Skin epidermis (tissue), 12 donors: ENCODE measurements at regions not wholly inside any gene's neighbourhood (a gene's known extent, or its start where the extent isn't known, plus 50 kb on each side); places are given as distances from the start of the nearest gene placed in this dataset.

Experiments used
- H3K27ac ChIP-seq, 21 experiments: fragments of 200-600 bp; sonication (generic) in 11 of 21; one replicate each; pipeline ENCODE4 v1.5.0; 2020; ENCODE audit warnings: mild to moderate bottlenecking in 3 of 21, inconsistent platforms in 2 of 21, moderate library complexity in 2 of 21
- H3K4me3 ChIP-seq, 7 experiments: fragments of 200-600 bp; sonication (generic) in 2 of 7; one replicate each; pipeline ENCODE4 v1.5.0; 2020; ENCODE audit warnings: inconsistent platforms in 2 of 7, mild to moderate bottlenecking in 2 of 7, moderate library complexity in 1 of 7

DNA sequence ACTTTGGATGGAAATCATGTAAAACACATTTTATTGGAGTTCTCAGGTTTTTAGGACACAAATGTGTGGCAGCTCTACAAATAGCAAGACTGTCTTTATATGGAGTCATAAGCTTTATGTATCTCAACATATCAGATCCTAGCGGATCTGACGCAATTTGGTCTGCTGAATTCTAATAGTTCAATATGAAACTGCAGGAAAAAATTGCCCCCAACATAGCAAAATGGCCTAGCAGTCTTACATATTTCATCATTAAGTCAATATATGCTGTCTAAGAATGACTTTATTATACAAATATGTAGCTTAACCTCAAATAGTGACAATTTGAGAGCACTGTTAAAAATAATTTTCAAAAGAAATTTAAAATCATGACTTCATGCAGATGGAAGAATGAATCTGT, 244.3 kb downstream of the TAF11L14 start:
- no peak overlapping the region for H3K27ac ChIP-seq
- no peak overlapping the region for H3K4me3 ChIP-seq

- Histone ChIP-seq H3K27ac (no peak overlapping the region), H3K4me3 (no peak overlapping the region)
These were observed 245.0 kb downstream of the TAF11L14 start for GRCh38 chr5:17879276-17879675.

- H3K27ac ChIP-seq: no peak overlapping the region
- no peak overlapping the region for H3K4me3 ChIP-seq
These were observed 246.6 kb downstream of the TAF11L14 start for GRCh38 chr5:17880869-17881268.

- Histone ChIP-seq H3K4me3 (no peak overlapping the region), H3K27ac (no peak overlapping the region)
These were observed 248.7 kb downstream of the TAF11L14 start for GRCh38 chr5:17882760-17883488.

GRCh38 chr5:17888155-17888554, 253.9 kb downstream of the TAF11L14 start:
- Histone ChIP-seq H3K4me3 (no peak overlapping the region), H3K27ac (no peak overlapping the region)

- Histone ChIP-seq H3K4me3 (no peak overlapping the region), H3K27ac (no peak overlapping the region)
These were observed 256.2 kb downstream of the TAF11L14 start for GRCh38 chr5:17890501-17890900.

- no peak overlapping the region for H3K27ac ChIP-seq
These were observed 257.6 kb downstream of the TAF11L14 start for GRCh38 chr5:17891881-17892280.

GRCh38 chr5:17893026-17893635, 258.9 kb downstream of the TAF11L14 start:
- H3K4me3 ChIP-seq: no peak overlapping the region
- H3K27ac ChIP-seq: no peak overlapping the region

More at GRCh38 chr5:17891881-17892280, 257.6 kb downstream of the TAF11L14 start:
- H3K4me3 ChIP-seq: no peak overlapping the region

GRCh38 chr5:17895288-17896033, 261.2 kb downstream of the TAF11L14 start:
- peak overlapping the region in 4 of 21 experiments; percentile 15 to 50 (median 40) for H3K27ac ChIP-seq
- no peak overlapping the region for H3K4me3 ChIP-seq

DNA sequence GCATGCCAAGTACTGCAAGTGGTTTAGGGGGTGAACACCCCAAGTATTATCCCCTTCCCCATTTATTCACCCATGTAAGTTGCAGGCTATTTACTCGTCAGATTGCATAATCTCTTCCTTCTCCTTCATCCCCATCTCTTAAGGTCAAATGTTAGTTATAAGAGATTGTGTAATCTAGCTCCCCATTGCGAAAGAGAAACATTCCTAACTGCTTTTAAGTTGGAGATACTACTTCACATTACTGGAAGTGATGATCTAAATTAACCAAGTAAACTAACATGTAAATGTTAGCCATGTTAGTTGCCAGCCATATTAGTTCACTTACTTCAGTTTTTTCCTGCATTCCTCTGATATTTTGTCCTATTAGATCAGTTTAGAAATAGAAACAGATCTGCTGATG, 262.3 kb downstream of the TAF11L14 start:
- Histone ChIP-seq H3K4me3 (no peak overlapping the region), H3K27ac (peak overlapping the region in 6 of 21 experiments; percentile 15 to 66 (median 45))

DNA sequence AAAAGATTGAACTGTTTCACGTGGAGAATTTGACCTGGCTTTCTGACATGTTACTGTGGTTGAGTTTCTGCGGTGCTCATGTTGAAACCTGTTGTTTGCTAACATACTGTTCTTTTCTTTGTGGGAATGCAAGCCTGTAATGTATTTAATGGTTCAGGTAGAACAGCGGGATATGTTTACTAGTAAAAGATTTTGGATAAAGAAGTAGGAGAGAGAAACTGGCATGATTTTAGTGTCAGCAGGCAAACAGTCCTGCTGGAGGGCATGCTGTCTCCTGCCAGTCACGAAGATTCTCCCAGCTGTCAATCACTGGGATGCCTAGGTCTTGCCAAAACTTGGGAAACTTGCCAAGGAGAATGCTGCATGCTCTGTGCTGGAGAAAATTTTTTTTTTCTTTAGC, 263.5 kb downstream of the TAF11L14 start:
- Histone ChIP-seq H3K4me3 (no peak overlapping the region), H3K27ac (peak overlapping the region in 1 of 21 experiments; percentile 13)

- Histone ChIP-seq H3K27ac (no peak overlapping the region), H3K4me3 (no peak overlapping the region)
These were observed 264.5 kb downstream of the TAF11L14 start for GRCh38 chr5:17898766-17899165.

DNA sequence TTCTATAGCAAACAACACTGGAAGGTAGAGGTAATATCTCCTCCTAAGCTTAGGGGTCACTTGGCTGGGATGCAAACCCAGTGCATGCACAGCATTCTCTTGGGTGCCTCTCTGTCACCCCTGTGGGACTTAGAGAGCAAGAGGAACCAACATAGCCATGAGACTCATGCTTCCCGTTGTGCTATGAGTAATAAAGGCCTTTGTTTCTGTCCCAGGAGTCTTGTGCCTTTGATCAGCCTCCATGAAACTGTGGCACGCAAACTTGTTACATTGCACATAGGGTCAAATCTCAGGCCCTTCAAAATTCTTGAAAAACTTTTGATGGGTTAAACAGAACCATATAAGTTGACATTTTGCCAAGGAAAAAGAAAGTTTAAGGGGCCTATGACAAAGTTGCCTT, 272.8 kb downstream of the TAF11L14 start:
- Histone ChIP-seq H3K4me3 (no peak overlapping the region), H3K27ac (no peak overlapping the region)

GRCh38 chr5:17910318-17910717, 276.1 kb downstream of the TAF11L14 start:
- Histone ChIP-seq H3K27ac (no peak overlapping the region), H3K4me3 (no peak overlapping the region)

DNA sequence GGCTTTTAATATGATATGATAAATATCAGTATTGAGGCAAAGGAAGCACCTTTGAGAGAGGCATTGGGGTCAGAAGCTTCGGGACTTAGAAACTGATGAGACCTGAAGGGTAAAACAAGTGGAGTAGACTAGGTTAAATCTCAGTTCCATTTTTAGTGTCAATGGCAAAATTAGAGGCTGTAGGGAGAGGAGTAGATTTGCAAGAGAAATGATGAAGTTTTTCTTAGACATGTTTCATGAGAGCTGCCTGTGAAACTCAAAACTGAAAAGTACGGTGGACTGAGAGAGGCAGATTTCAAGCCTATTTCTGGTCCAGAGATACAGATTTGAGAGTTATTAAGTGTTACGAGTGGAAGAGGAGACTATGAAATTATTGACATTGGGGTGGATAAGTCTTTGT, 278.5 kb downstream of the TAF11L14 start:
- no peak overlapping the region for H3K4me3 ChIP-seq
- no peak overlapping the region for H3K27ac ChIP-seq

- Histone ChIP-seq H3K4me3 (no peak overlapping the region), H3K27ac (no peak overlapping the region)
These were observed 282.2 kb downstream of the TAF11L14 start for GRCh38 chr5:17916446-17916845.

DNA sequence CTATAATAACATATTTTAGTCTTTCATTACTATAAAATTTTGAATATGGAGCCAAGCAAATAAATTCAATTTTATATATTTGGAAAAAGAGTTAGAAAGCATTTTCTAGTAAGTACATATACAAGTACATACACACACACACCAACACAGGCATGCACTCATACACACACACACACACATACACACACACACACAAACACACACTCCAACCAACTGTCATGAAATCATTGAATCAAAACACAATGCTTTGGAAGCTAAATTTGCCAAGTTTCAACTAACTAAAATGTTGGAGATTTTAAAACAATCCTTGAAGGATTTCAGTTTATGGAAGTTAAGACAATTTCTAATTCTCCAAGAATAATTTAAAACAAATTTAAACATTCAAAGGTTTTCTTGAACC, 283.2 kb downstream of the TAF11L14 start:
- H3K27ac ChIP-seq: no peak overlapping the region
- no peak overlapping the region for H3K4me3 ChIP-seq

- peak overlapping the region in 1 of 21 experiments; percentile 1 for H3K27ac ChIP-seq
- no peak overlapping the region for H3K4me3 ChIP-seq
These were observed 284.3 kb downstream of the TAF11L14 start for GRCh38 chr5:17918373-17919104.

DNA sequence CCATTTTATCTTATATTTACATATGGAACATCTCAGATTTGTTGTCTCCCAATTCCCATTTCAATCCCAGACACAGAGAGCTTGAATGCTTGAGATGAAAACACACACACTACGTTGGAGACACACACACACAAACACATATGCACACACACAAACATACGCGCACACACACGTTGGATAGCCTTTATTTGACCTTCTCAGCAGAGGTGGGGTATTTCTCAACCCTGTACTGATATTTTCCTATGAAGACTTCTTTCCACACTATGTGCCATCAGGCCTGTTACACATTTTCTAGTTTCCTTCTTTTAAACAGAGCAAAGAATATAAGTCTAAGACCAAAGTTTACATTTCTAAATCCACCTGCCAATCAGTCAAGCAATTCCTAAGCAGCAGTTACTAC, 291.0 kb downstream of the TAF11L14 start:
- H3K27ac ChIP-seq: no peak overlapping the region
- no peak overlapping the region for H3K4me3 ChIP-seq

DNA sequence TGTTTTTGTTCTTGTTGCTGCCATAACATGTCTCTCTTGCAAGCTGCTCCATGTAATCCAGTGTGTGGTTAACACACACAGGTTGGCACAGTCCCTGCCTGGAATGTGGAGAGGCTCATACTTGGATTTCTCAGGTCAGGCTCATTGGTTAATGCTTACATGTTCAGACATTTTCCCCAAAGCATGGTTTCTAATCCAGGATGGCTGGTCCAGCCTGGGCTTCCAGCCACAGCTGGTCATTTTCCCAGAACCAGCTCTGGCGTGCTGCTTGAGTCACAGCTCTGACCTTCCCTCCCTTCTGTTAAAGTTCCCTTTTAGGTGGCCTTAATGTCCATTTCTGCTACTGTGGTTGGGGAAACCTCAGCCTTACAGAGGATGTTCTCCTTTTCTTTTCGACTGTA, 294.3 kb downstream of the TAF11L14 start:
- Histone ChIP-seq H3K4me3 (no peak overlapping the region), H3K27ac (peak overlapping the region in 8 of 21 experiments; percentile 4 to 73 (median 28))
